ENCODE measurements at regions not wholly inside any gene's neighbourhood (a gene's known extent, or its start where the extent isn't known, plus 50 kb on each side); places are given as distances from the start of the nearest gene placed in this dataset.

DNA sequence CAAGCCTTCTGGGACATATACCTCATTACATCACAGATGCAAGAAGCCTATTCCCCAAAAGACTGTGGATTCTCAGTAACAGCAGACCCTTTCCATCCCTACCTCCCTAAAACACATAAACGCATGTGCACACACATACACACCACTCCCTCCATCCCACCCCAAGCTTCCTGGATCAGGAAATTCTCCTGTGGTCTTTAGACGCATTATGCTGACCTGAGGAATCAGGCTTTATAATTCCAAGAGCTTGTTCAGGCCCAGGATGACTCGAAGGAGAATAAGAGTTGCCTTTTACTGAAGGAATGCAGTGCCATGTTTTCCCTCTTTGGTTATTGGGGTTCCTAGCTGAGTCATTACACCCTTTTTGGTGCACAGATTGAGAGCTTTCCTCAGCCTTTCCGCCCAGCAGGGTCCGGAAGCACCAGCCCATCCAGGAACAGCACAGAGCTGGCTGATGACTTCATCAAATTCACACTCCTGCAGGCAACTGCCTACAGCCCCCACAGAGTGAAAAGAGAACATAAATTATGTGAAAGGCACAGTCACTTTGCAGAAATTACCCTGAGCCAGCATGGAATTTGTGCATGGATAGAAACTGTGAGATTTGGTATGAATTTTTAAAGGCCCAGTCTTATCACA is 385.0 kb upstream of the TRPC7 start:
- TF ChIP-seq CTCF (tag by site-specific recombination; IDR thresholded peaks at IDR 0.05) (no peak), ZNF837 (tag by site-specific recombination; IDR thresholded peaks at IDR 0.05) (no peak), ZNF157 (tag by site-specific recombination; IDR thresholded peaks at IDR 0.05) (no peak), BCL11A (tag by site-specific recombination; IDR thresholded peaks at IDR 0.05; ENCODE audit: low read depth) (no peak)

Data from HEK293 (cell line).